A673 (cell line): ENCODE measurements at regions not wholly inside any gene's neighbourhood (a gene's known extent, or its start where the extent isn't known, plus 50 kb on each side); places are given as distances from the start of the nearest gene placed in this dataset.

Experiments
- BruUV-seq: library from RNA; stranded (reverse); fragments of 400-500 nt; replicated peaks from 2 replicates; lab custom pipeline; 2021; lab: Mats Ljungman, UMichigan
- CTCF ChIA-PET: fragments of 300-600 bp; sonication (Branson Sonifier 250); formaldehyde crosslinking; loops from one replicate; lab custom pipeline; 2022; ENCODE audit warnings: antibody characterized with exemption; lab: Charles Lee
- POLR2A ChIA-PET: fragments of 300-600 bp; sonication (Branson Sonifier 250); formaldehyde crosslinking; loops from one replicate; lab custom pipeline; 2022; ENCODE audit warnings: antibody characterized with exemption; ENCODE audit not compliant: low non-redundant PET; lab: Charles Lee
- DNase-seq: peaks from one replicate; pipeline ENCODE4 v3.0.0-alpha.2; 2015; ENCODE audit warnings: low spot score
- H3K27ac ChIP-seq: fragments of 200-600 bp; sonication (generic); 2 replicates; pipeline ENCODE4 v1.5.1; 2016; ENCODE audit warnings: mixed run types, low read depth, mild to moderate bottlenecking, mixed read lengths, antibody characterized with exemption, low read length; ENCODE audit not compliant: poor library complexity, severe bottlenecking
- H3K27me3 ChIP-seq: fragments of 200-600 bp; sonication (generic); replicated peaks from 2 replicates; pipeline ENCODE4 v1.6.1; 2017; ENCODE audit warnings: mixed run types, low read depth, mild to moderate bottlenecking, mixed read lengths, antibody characterized with exemption, low read length; ENCODE audit not compliant: insufficient read depth, poor library complexity
- H3K36me3 ChIP-seq: fragments of 200-600 bp; sonication (generic); 2 replicates; pipeline ENCODE4 v1.6.1; 2016; ENCODE audit warnings: mixed run types, mild to moderate bottlenecking, mixed read lengths, antibody characterized with exemption, low read length; ENCODE audit not compliant: insufficient read depth, poor library complexity, severe bottlenecking
- H3K4me1 ChIP-seq: fragments of 200-600 bp; sonication (generic); 2 replicates; pipeline ENCODE4 v1.6.1; 2017; ENCODE audit warnings: mixed run types, mild to moderate bottlenecking, mixed read lengths, antibody characterized with exemption, low read length; ENCODE audit not compliant: insufficient read depth, poor library complexity, severe bottlenecking
- H3K4me3 ChIP-seq: fragments of 200-600 bp; sonication (generic); 2 replicates; pipeline ENCODE4 v1.5.1; 2016; ENCODE audit warnings: low read depth, mixed run types, mild to moderate bottlenecking, mixed read lengths, low read length; ENCODE audit not compliant: poor library complexity, severe bottlenecking
- H3K9me3 ChIP-seq: fragments of 200-600 bp; sonication (generic); 2 replicates; pipeline ENCODE4 v1.6.1; 2016; ENCODE audit warnings: mixed run types, low read depth, mild to moderate bottlenecking, mixed read lengths, antibody characterized with exemption, low read length; ENCODE audit not compliant: poor library complexity, severe bottlenecking
- CTCF ChIP-seq: fragments of 300-800, 200-600 bp; sonication (generic); conservative IDR thresholded peaks from 2 replicates; pipeline ENCODE4 v1.5.1; 2017; ENCODE audit warnings: low read depth, mild to moderate bottlenecking, antibody characterized with exemption, low read length, moderate library complexity, mixed read lengths
- EZH2 ChIP-seq: fragments of 200-600 bp; sonication (generic); IDR thresholded peaks from 2 replicates; pipeline ENCODE4 v1.6.1; 2017; ENCODE audit warnings: borderline replicate concordance, low read depth, mild to moderate bottlenecking, mixed read lengths, antibody characterized with exemption, low read length; ENCODE audit not compliant: poor library complexity, severe bottlenecking
- intact Hi-C: fragments of 100-400 bp; cut with micrococcal nuclease; formaldehyde crosslinking; loops from one replicate; pipeline ENCODE4 v1.10.0; 2022; ENCODE audit not compliant: unreplicated experiment

- Histone ChIP-seq H3K4me3 (no peak overlapping the region), H3K27me3 (peaks cover 83% of the 10 kb centered on the region), H3K27ac (no peak overlapping the region), H3K4me1 (no peaks in the 10 kb centered on the region), H3K36me3 (no peaks in the 10 kb centered on the region), H3K9me3 (no peaks in the 10 kb centered on the region)
- BruUV-seq, result no TSS peak
- intact Hi-C loops, result no loop called here
- ChIA-PET POLR2A (no interaction called here), CTCF (no interaction called here)
- no peak for TF ChIP-seq CTCF
- TF ChIP-seq EZH2, result no peak
- DNase-seq, result no peak
Measured at GRCh38 chr17:79560527-79560926, 50.3 kb downstream of the RBFOX3 start.

GRCh38 chr17:79559111-79559887 lies 51.6 kb downstream of the RBFOX3 start:
- intact Hi-C loops, result no loop called here
- Histone ChIP-seq H3K4me1 (no peaks in the 10 kb centered on the region), H3K9me3 (no peaks in the 10 kb centered on the region), H3K4me3 (no peak overlapping the region), H3K36me3 (no peaks in the 10 kb centered on the region), H3K27ac (no peak overlapping the region), H3K27me3 (peaks cover 74% of the 10 kb centered on the region)
- DNase-seq, result no peak
- ChIA-PET POLR2A (no interaction called here), CTCF (no interaction called here)
- BruUV-seq, result no TSS peak
- no peak for TF ChIP-seq CTCF
- TF ChIP-seq EZH2, result no peak

GRCh38 chr17:79558091-79558900 lies 52.6 kb downstream of the RBFOX3 start:
- CTCF ChIA-PET, result no interaction called here
- no peak overlapping the region for H3K4me3 ChIP-seq
- no peaks in the 10 kb centered on the region for H3K4me1 ChIP-seq
- no peaks in the 10 kb centered on the region for H3K9me3 ChIP-seq
- POLR2A ChIA-PET, result no interaction called here
- no peak overlapping the region for H3K27ac ChIP-seq
- no peak for DNase-seq
- TF ChIP-seq CTCF (no peak), EZH2 (no peak)
- H3K36me3 ChIP-seq, result no peaks in the 10 kb centered on the region
- no TSS peak for BruUV-seq
- intact Hi-C loops, result no loop called here
- peaks cover 64% of the 10 kb centered on the region for H3K27me3 ChIP-seq
